Gastroesophageal sphincter (tissue), 4 donors: ENCODE measurements at regions not wholly inside any gene's neighbourhood (a gene's known extent, or its start where the extent isn't known, plus 50 kb on each side); places are given as distances from the start of the nearest gene placed in this dataset.

Source experiments
- ATAC-seq: fragments of 150-250 bp; one replicate; pipeline ENCODE4 v1.9.1; 2016; ENCODE audit warnings: mild to moderate bottlenecking, moderate library complexity
- H3K27ac ChIP-seq, 4 donors: fragments of 200-600 bp; sonication (generic) in 3 of 4; 1 replicate in 3 of 4; 2 replicates in 1 of 4; pipeline ENCODE4 v1.5.1; 2016 to 2019
- H3K27me3 ChIP-seq: fragments of 200-600 bp; sonication (generic); one replicate; pipeline ENCODE4 v1.5.1; 2019
- H3K36me3 ChIP-seq, 2 donors: fragments of 200-600 bp; sonication (generic); one replicate each; pipeline ENCODE4 v1.5.1; 2019; ENCODE audit warnings: control low read depth in 1 of 2
- H3K4me1 ChIP-seq, 3 donors: fragments of 200-600 bp; sonication (generic); 1 replicate in 2 of 3; 2 replicates in 1 of 3; pipeline ENCODE4 v1.5.1; 2016 to 2019; ENCODE audit warnings: control low read depth in 2 of 3
- H3K4me3 ChIP-seq, 2 donors: fragments of 200-600 bp; sonication (generic); one replicate each; pipeline ENCODE4 v1.5.1; 2019; ENCODE audit warnings: mild to moderate bottlenecking in 1 of 2, moderate library complexity in 1 of 2
- H3K9me3 ChIP-seq, 3 donors: fragments of 200-600 bp; sonication (generic); one replicate each; pipeline ENCODE4 v1.5.1; 2017 to 2019; ENCODE audit warnings: control low read depth in 2 of 3
- EP300 ChIP-seq: sonication (generic); formaldehyde crosslinking; IDR thresholded peaks from one replicate; pipeline ENCODE4 v1.6.1; 2017; ENCODE audit warnings: antibody characterized with exemption, mild to moderate bottlenecking
- POLR2A ChIP-seq, 2 donors: fragments of 450-650 bp; IDR thresholded peaks; one replicate each; pipeline ENCODE4 v1.6.1; 2017; ENCODE audit warnings: antibody characterized with exemption in 2 of 2, mild to moderate bottlenecking in 2 of 2, moderate library complexity in 1 of 2
- POLR2AphosphoS5 ChIP-seq: sonication (generic); formaldehyde crosslinking; IDR thresholded peaks from one replicate; pipeline ENCODE4 v1.6.1; 2017; ENCODE audit warnings: antibody characterized with exemption
- WGBS, 2 donors: methylation state at CpG; one replicate each; pipeline ENCODE4 v1.1.5; 2018; ENCODE audit warnings: low coverage in 1 of 2; 5-methylcytosine and 5-hydroxymethylcytosine counted together
- TF ChIP-seq, protein P1 (sequence below), 4 experiments: fragments of 200-600 bp in 2 of 4; fragments of 450-650 bp in 2 of 4; sonication (generic) in 1 of 4; IDR thresholded peaks; one replicate each; pipeline ENCODE4 v1.5.1; 2017 to 2019; ENCODE audit warnings: antibody characterized with exemption in 4 of 4, mild to moderate bottlenecking in 2 of 4, moderate library complexity in 2 of 4

DNA sequence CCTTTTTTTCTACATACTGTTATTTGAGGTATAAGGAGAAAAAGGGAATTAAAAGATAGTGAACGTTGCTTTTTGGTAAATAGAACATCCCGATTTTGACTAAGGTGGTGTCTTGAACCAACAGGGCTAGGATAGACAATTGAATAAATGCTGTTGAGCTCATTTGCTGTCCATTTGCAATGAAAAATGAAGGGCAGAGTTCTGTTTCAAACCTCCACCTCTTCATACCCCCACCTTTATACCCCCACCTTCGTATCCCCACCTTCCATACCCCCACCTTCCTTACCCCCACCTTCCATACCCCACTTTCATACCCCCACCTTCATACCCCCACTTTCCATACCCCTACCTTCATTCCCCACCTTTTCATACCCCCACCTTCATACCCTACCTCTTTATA lies 93.4 kb upstream of the NAA20 start:
- Histone ChIP-seq H3K36me3 (no peaks in the 10 kb centered on the region), H3K9me3 (no peaks in the 10 kb centered on the region), H3K4me1 (peaks cover 0 to 35% (median 0%) of the 10 kb centered on the region in 3 donors), H3K27ac (no peak overlapping the region), H3K27me3 (no peaks in the 10 kb centered on the region), H3K4me3 (no peak overlapping the region)
- 87 to 89% methylated on average over 3 of the region's 3 CpGs for WGBS, 2 donors
- TF ChIP-seq EP300 (no peak), POLR2AphosphoS5 (no peak), POLR2A (IDR thresholded peaks at IDR 0.05) (no peak)
- TF ChIP-seq, protein P1, sequence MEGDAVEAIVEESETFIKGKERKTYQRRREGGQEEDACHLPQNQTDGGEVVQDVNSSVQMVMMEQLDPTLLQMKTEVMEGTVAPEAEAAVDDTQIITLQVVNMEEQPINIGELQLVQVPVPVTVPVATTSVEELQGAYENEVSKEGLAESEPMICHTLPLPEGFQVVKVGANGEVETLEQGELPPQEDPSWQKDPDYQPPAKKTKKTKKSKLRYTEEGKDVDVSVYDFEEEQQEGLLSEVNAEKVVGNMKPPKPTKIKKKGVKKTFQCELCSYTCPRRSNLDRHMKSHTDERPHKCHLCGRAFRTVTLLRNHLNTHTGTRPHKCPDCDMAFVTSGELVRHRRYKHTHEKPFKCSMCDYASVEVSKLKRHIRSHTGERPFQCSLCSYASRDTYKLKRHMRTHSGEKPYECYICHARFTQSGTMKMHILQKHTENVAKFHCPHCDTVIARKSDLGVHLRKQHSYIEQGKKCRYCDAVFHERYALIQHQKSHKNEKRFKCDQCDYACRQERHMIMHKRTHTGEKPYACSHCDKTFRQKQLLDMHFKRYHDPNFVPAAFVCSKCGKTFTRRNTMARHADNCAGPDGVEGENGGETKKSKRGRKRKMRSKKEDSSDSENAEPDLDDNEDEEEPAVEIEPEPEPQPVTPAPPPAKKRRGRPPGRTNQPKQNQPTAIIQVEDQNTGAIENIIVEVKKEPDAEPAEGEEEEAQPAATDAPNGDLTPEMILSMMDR (IDR thresholded peaks at IDR 0.05), result no peak
- no peak for ATAC-seq

DNA sequence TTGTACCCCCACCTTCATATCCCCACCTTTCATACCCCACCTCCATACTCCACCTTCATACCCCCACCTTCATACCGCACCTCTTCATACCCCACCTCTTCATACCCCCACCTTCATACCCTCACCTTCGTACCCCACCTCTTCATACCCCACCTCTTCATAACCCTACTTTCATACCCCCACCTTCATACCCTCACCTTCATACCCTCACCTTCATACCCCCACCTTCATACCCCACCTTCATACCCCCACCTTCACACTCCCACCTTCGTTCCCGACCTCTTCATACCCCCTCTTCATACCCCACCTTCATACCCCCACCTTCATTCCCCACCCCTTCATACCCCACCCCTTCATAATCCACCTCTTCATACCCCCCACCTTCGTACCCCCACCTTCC lies 92.9 kb upstream of the NAA20 start:
- H3K27ac ChIP-seq, result no peak overlapping the region
- no peaks in the 10 kb centered on the region for H3K9me3 ChIP-seq
- peaks cover 0 to 33% (median 0%) of the 10 kb centered on the region in 3 donors for H3K4me1 ChIP-seq
- ATAC-seq, result no peak
- TF ChIP-seq EP300 (no peak), POLR2AphosphoS5 (no peak), POLR2A (IDR thresholded peaks at IDR 0.05) (no peak)
- TF ChIP-seq, protein P1 (IDR thresholded peaks at IDR 0.05), result no peak
- H3K4me3 ChIP-seq, result no peak overlapping the region
- H3K27me3 ChIP-seq, result no peaks in the 10 kb centered on the region
- no peaks in the 10 kb centered on the region for H3K36me3 ChIP-seq
- 79% methylated on average over 2 of the region's 5 CpGs; no CpG with 5 or more reads in 1 of the 2 donors for WGBS, 2 donors

DNA sequence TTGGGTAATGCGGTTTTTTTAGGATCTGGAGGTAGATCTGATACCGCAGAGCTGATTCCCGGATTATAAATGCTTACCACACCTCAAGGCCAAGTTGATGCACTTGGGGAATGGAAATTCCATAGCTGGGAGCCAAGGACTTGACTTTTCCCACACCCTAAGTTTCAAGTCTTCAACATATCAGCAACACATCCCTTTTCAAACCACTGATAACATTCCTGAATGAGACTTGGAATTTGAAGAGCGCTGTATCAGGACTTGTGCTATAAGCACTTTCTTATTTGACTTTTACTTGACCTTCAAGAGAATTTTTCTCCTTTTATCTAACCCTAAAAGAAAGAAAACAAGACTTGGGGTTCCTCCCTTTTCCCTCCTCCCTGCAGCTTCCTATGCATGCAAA lies 90.6 kb upstream of the NAA20 start:
- no peak for ATAC-seq
- Histone ChIP-seq H3K9me3 (no peaks in the 10 kb centered on the region), H3K4me3 (no peak overlapping the region), H3K4me1 (peaks cover 0 to 36% (median 4%) of the 10 kb centered on the region in 3 donors), H3K36me3 (no peaks in the 10 kb centered on the region), H3K27ac (no peak overlapping the region), H3K27me3 (no peaks in the 10 kb centered on the region)
- TF ChIP-seq, protein P1 (IDR thresholded peaks at IDR 0.05), result no peak
- TF ChIP-seq POLR2A (IDR thresholded peaks at IDR 0.05), result no peak
- no peak for TF ChIP-seq EP300
- no peak for TF ChIP-seq POLR2AphosphoS5
- 60 to 88% methylated on average over 1 to 4 of the region's 4 CpGs for WGBS, 2 donors

DNA sequence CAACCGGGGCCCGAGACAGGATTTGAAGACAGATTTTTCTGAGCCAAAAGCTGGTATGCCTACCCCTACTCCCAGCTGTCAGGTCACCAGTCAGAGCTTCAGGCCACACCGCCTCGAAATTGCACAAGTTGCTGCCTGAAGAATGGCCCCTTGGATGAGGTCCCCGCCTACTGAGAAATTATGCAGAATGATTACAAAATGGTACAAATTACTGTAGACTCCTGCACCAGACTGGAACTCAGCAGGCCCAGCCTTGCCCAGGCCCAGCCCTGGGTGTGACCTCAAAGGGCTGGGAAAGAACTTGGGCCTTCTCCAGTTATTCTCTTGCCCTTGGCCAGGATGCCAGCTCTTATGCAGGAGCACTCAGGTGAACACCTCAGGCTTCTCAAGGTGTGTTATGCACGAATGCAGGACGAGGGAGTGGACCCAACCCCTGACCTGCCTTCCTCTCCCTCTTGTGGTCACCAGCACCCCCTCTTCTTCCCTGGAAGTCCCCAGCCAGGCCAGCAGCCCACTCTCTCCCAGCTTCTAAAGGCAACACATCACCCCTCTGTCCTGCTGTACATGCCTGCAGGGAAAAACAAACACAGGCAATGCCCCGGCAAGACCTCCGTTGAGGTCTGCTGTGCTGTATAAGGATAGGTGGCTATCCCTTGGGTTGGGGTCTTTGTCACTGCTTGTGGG lies 88.7 kb upstream of the NAA20 start:
- Histone ChIP-seq H3K27ac (peak overlapping the region in 1 of 4 donors; percentile 14), H3K27me3 (no peaks in the 10 kb centered on the region), H3K4me3 (no peak overlapping the region), H3K36me3 (no peaks in the 10 kb centered on the region), H3K4me1 (peaks cover 0 to 53% (median 7%) of the 10 kb centered on the region in 3 donors), H3K9me3 (no peaks in the 10 kb centered on the region)
- ATAC-seq, result peak; percentile 61
- 91 to 92% methylated on average over 5 to 6 of the region's 9 CpGs for WGBS, 2 donors
- TF ChIP-seq POLR2A (IDR thresholded peaks at IDR 0.05) (no peak), POLR2AphosphoS5 (no peak), EP300 (no peak)
- TF ChIP-seq, protein P1 (IDR thresholded peaks at IDR 0.05), result no peak

DNA sequence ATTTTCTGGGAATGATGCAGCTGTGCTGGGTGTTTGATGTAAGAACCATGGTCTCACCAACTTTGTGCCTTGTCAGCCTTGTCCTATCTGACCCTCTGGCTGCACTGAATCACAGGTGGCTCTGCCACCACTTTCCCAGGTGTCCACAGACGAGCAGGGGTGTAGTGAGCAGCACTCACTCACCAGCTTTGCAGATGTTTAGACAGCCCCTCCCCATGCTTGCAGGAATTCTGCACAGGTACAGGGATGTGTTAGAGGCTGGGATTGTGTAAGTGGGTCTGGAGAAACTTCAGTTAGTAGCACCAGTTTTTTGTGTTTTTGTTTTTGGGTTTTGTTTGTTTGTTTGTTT lies 88.2 kb upstream of the NAA20 start:
- peak overlapping the region in 2 of 4 donors; percentile 14 to 41 for H3K27ac ChIP-seq
- no peak overlapping the region for H3K4me3 ChIP-seq
- WGBS, 2 donors, result no CpG with 5 or more reads among the region's 1 CpG
- H3K4me1 ChIP-seq, result peaks cover 0 to 58% (median 7%) of the 10 kb centered on the region in 3 donors
- H3K36me3 ChIP-seq, result no peaks in the 10 kb centered on the region
- TF ChIP-seq, protein P1 (IDR thresholded peaks at IDR 0.05), result no peak
- TF ChIP-seq EP300, result no peak
- TF ChIP-seq POLR2A (IDR thresholded peaks at IDR 0.05), result no peak
- no peak for TF ChIP-seq POLR2AphosphoS5
- no peaks in the 10 kb centered on the region for H3K9me3 ChIP-seq
- H3K27me3 ChIP-seq, result no peaks in the 10 kb centered on the region
- ATAC-seq, result no peak
